H1 (cell line): ENCODE measurements at regions not wholly inside any gene's neighbourhood (a gene's known extent, or its start where the extent isn't known, plus 50 kb on each side); places are given as distances from the start of the nearest gene placed in this dataset.

Source experiments
- CHD7 ChIP-seq: fragments of 300-600 bp; sonication (generic); IDR thresholded peaks from 2 replicates; pipeline ENCODE4 v1.7.1; 2012; ENCODE audit warnings: low read length, moderate library complexity, mild to moderate bottlenecking, inconsistent platforms; ENCODE audit not compliant: insufficient replicate concordance
- SIX5 ChIP-seq: IDR thresholded peaks from 2 replicates; pipeline ENCODE4 v1.6.1; 2011; ENCODE audit warnings: mild to moderate bottlenecking, low read depth, low read length

GRCh38 chr2:154549869-154550268, 148.6 kb upstream of the KCNJ3 start (continued):
- no peak for TF ChIP-seq CHD7
- no peak for TF ChIP-seq SIX5
